Neural progenitor cell (in vitro differentiated cells): ENCODE measurements at regions not wholly inside any gene's neighbourhood (a gene's known extent, or its start where the extent isn't known, plus 50 kb on each side); places are given as distances from the start of the nearest gene placed in this dataset.

Experiments
- CTCF ChIP-seq: fragments of 200-600 bp; sonication (generic); IDR thresholded peaks from 2 replicates; pipeline ENCODE4 v1.5.1; 2017; ENCODE audit warnings: antibody characterized with exemption, mild to moderate bottlenecking
- EZH2 ChIP-seq: fragments of 200-600 bp; sonication (generic); IDR thresholded peaks from 2 replicates; pipeline ENCODE4 v1.6.1; 2017; ENCODE audit warnings: antibody characterized with exemption, mild to moderate bottlenecking, moderate library complexity
- EZH2phosphoT487 ChIP-seq: fragments of 200-600 bp; sonication (generic); IDR thresholded peaks from 2 replicates; pipeline ENCODE4 v1.6.1; 2017; ENCODE audit warnings: antibody characterized with exemption

GRCh38 chr9:103304797-103305196 lies 309.7 kb downstream of the CYLC2 start:
- no peak for TF ChIP-seq CTCF
- TF ChIP-seq EZH2phosphoT487 = no peak
- TF ChIP-seq EZH2 = no peak
